H9 (cell line): ENCODE measurements at regions not wholly inside any gene's neighbourhood (a gene's known extent, or its start where the extent isn't known, plus 50 kb on each side); places are given as distances from the start of the nearest gene placed in this dataset.

Source experiments
- DNase-seq: peaks from one replicate; pipeline ENCODE4 v3.0.0-alpha.2; 2017
- H2AFZ ChIP-seq: one replicate; pipeline ENCODE4 v1.6.1; 2013; ENCODE audit warnings: mild to moderate bottlenecking, low read length, control low read depth, moderate library complexity
- H2AK5ac ChIP-seq: 2 replicates; pipeline ENCODE4 v1.6.1; 2013; ENCODE audit warnings: low read length, control low read depth, mixed read lengths; ENCODE audit not compliant: insufficient read length
- H2BK120ac ChIP-seq: one replicate; pipeline ENCODE4 v1.6.1; 2013; ENCODE audit warnings: low read depth, mild to moderate bottlenecking, low read length, control low read depth, inconsistent platforms; ENCODE audit not compliant: poor library complexity, severe bottlenecking
- H2BK12ac ChIP-seq: 2 replicates; pipeline ENCODE4 v1.6.1; 2013; ENCODE audit warnings: low read length, control low read depth, mixed read lengths, low read depth; ENCODE audit not compliant: insufficient read length
- H2BK15ac ChIP-seq: 2 replicates; pipeline ENCODE4 v1.6.1; 2013; ENCODE audit warnings: low read depth, low read length, control low read depth
- H2BK20ac ChIP-seq: one replicate; pipeline ENCODE4 v1.6.1; 2013; ENCODE audit warnings: low read depth, mild to moderate bottlenecking, low read length, control low read depth, inconsistent platforms; ENCODE audit not compliant: poor library complexity, severe bottlenecking
- H2BK5ac ChIP-seq: 2 replicates; pipeline ENCODE4 v1.6.1; 2013; ENCODE audit warnings: low read length, control low read depth, mixed read lengths; ENCODE audit not compliant: insufficient read length
- H3K14ac ChIP-seq: 2 replicates; pipeline ENCODE4 v1.6.1; 2013; ENCODE audit warnings: low read length, control low read depth; ENCODE audit not compliant: insufficient read depth
- H3K18ac ChIP-seq: 2 replicates; pipeline ENCODE4 v1.6.1; 2013; ENCODE audit warnings: low read depth, mild to moderate bottlenecking, mixed read lengths, low read length, control low read depth; ENCODE audit not compliant: insufficient read length
- H3K23ac ChIP-seq: 2 replicates; pipeline ENCODE4 v1.6.1; 2013; ENCODE audit warnings: low read length, control low read depth, mixed read lengths, low read depth; ENCODE audit not compliant: insufficient read length
- H3K23me2 ChIP-seq: 2 replicates; pipeline ENCODE4 v1.6.1; 2013; ENCODE audit warnings: low read depth, mild to moderate bottlenecking, mixed read lengths, low read length, control low read depth; ENCODE audit not compliant: insufficient read length, poor library complexity, severe bottlenecking
- H3K27ac ChIP-seq: 2 replicates; pipeline ENCODE4 v1.5.1; 2013; ENCODE audit warnings: low read length, control low read depth, mixed read lengths, low read depth; ENCODE audit not compliant: insufficient read length
- H3K27me3 ChIP-seq: 2 replicates; pipeline ENCODE4 v1.6.1; 2013; ENCODE audit warnings: low read length, control low read depth, inconsistent platforms; ENCODE audit not compliant: insufficient read depth
- H3K4ac ChIP-seq: 2 replicates; pipeline ENCODE4 v1.6.1; 2013; ENCODE audit warnings: low read depth, mild to moderate bottlenecking, control low read depth, inconsistent platforms, low read length, moderate library complexity
- H3K4me1 ChIP-seq: 2 replicates; pipeline ENCODE4 v1.6.1; 2013; ENCODE audit warnings: low read length, control low read depth, inconsistent platforms; ENCODE audit not compliant: insufficient read depth
- H3K4me2 ChIP-seq: 2 replicates; pipeline ENCODE4 v1.6.1; 2013; ENCODE audit warnings: low read length, control low read depth, mixed read lengths; ENCODE audit not compliant: insufficient read length, insufficient read depth
- H3K56ac ChIP-seq: 2 replicates; pipeline ENCODE4 v1.6.1; 2013; ENCODE audit warnings: low read depth, mild to moderate bottlenecking, mixed read lengths, low read length, control low read depth; ENCODE audit not compliant: insufficient read length
- H3K79me1 ChIP-seq: 2 replicates; pipeline ENCODE4 v1.6.1; 2013; ENCODE audit warnings: low read depth, mild to moderate bottlenecking, moderate library complexity, low read length, control low read depth, inconsistent platforms; ENCODE audit not compliant: insufficient read depth, poor library complexity, severe bottlenecking
- H3K79me2 ChIP-seq: 2 replicates; pipeline ENCODE4 v1.6.1; 2013; ENCODE audit warnings: low read length, control low read depth, inconsistent platforms; ENCODE audit not compliant: insufficient read depth
- H3K9ac ChIP-seq: 2 replicates; pipeline ENCODE4 v1.6.1; 2013; ENCODE audit warnings: low read length, control low read depth, mixed read lengths; ENCODE audit not compliant: insufficient read length; ENCODE audit errors: extremely low read depth
- H3K9me3 ChIP-seq: one replicate; pipeline ENCODE4 v1.6.1; 2013; ENCODE audit warnings: low read depth, low read length, inconsistent platforms; ENCODE audit not compliant: control insufficient read depth
- H3T11ph ChIP-seq: one replicate; pipeline ENCODE4 v1.6.1; 2013; ENCODE audit warnings: mild to moderate bottlenecking, low read length, control low read depth, inconsistent platforms
- H4K20me1 ChIP-seq: one replicate; pipeline ENCODE4 v1.6.1; 2013; ENCODE audit not compliant: control insufficient read depth, insufficient read length, insufficient read depth
- H4K5ac ChIP-seq: 2 replicates; pipeline ENCODE4 v1.6.1; 2013; ENCODE audit warnings: low read depth, mild to moderate bottlenecking, mixed read lengths, low read length, control low read depth; ENCODE audit not compliant: insufficient read length
- H4K8ac ChIP-seq: replicated peaks from 2 replicates; pipeline ENCODE4 v1.6.1; 2013; ENCODE audit warnings: low read length, control low read depth, mixed read lengths, low read depth; ENCODE audit not compliant: insufficient read length
- H4K91ac ChIP-seq: 2 replicates; pipeline ENCODE4 v1.6.1; 2013; ENCODE audit warnings: low read depth, mild to moderate bottlenecking, moderate library complexity, mixed read lengths, low read length, control low read depth; ENCODE audit not compliant: insufficient read length
- H3K27ac Mint-ChIP-seq, 3 experiments: 2 replicates in 2 of 3; 3 replicates in 1 of 3; pipeline ENCODE4 v1.8.0; 2020 to 2021; ENCODE audit warnings: mixed read lengths in 3 of 3, mild to moderate bottlenecking in 1 of 3, moderate library complexity in 1 of 3
- H3K27me3 Mint-ChIP-seq: 2 replicates; pipeline ENCODE4 v1.8.0; 2021; ENCODE audit warnings: low read depth, mild to moderate bottlenecking, moderate library complexity, mixed read lengths
- H3K36me3 Mint-ChIP-seq, 3 experiments: 2 replicates in 2 of 3; 3 replicates in 1 of 3; pipeline ENCODE4 v1.8.0; 2020 to 2021; ENCODE audit warnings: low read depth in 3 of 3, mixed read lengths in 3 of 3; ENCODE audit not compliant: insufficient read depth in 1 of 3
- H3K4me1 Mint-ChIP-seq, 2 experiments: 2 replicates each; pipeline ENCODE4 v1.8.0; 2020; ENCODE audit warnings: mixed read lengths in 2 of 2
- H3K4me3 Mint-ChIP-seq, 2 experiments: 2 replicates in 1 of 2; 3 replicates in 1 of 2; pipeline ENCODE4 v1.8.0; 2020 to 2021; ENCODE audit warnings: mild to moderate bottlenecking in 2 of 2, mixed read lengths in 2 of 2, moderate library complexity in 1 of 2
- H3K9me3 Mint-ChIP-seq, 2 experiments: 2 replicates in 1 of 2; 3 replicates in 1 of 2; pipeline ENCODE4 v1.8.0; 2020; ENCODE audit warnings: mild to moderate bottlenecking in 2 of 2, mixed read lengths in 2 of 2, moderate library complexity in 1 of 2
- CTCF ChIP-seq: fragments of 200-600 bp; sonication (generic); conservative IDR thresholded peaks from 3 replicates; pipeline ENCODE4 v1.8.0; 2021; ENCODE audit warnings: antibody characterized with exemption, mild to moderate bottlenecking
- WGBS: extraction: QIAGEN DNeasy Blood & Tissue Kit; methylation state at CpG from one replicate; pipeline ENCODE4 v1.1.7; 2013; ENCODE audit warnings: missing lambda C conversion rate, low lambda C conversion rate, mixed read lengths; ENCODE audit not compliant: insufficient read length; ENCODE audit errors: extremely low coverage; 5-methylcytosine and 5-hydroxymethylcytosine counted together

- Histone ChIP-seq H3K4me1 (peaks cover 9% of the 10 kb centered on the region; the same call in 1 of the 2 replicates), H2AK5ac (no peak overlapping the region), H2AFZ (no peak overlapping the region), H3K27ac (no peak overlapping the region), H3K9me3 (no peaks in the 10 kb centered on the region), H3K79me1 (no peaks in the 10 kb centered on the region), H3K56ac (no peak overlapping the region), H4K91ac (no peak overlapping the region), H4K8ac (no peak overlapping the region), H3T11ph (no peak overlapping the region), H4K5ac (no peak overlapping the region), H3K79me2 (no peaks in the 10 kb centered on the region), H4K20me1 (no peaks in the 10 kb centered on the region), H2BK15ac (no peak overlapping the region), H3K18ac (no peak overlapping the region), H2BK5ac (no peak overlapping the region), H3K23ac (no peak overlapping the region), H3K4me2 (no peak overlapping the region), H3K4ac (no peak overlapping the region), H3K27me3 (no peaks in the 10 kb centered on the region), H3K23me2 (no peaks in the 10 kb centered on the region), H3K9ac (no peak overlapping the region), H2BK20ac (no peak overlapping the region), H3K14ac (no peak overlapping the region), H2BK12ac (no peak overlapping the region), H2BK120ac (no peak overlapping the region)
- Mint-ChIP-seq H3K27me3 (peaks cover 4% of the 10 kb centered on the region; the same call in 1 of the 2 replicates), H3K4me3 (no peak overlapping the region), H3K4me1 (peaks cover 24 to 25% of the 10 kb centered on the region in 2 experiments), H3K9me3 (peaks cover 21 to 23% of the 10 kb centered on the region in 2 experiments), H3K36me3 (peaks cover 0 to 17% (median 7%) of the 10 kb centered on the region in 3 experiments; a peak in 4 of 7 replicates), H3K27ac (no peak overlapping the region)
- no peak for TF ChIP-seq CTCF
- DNase-seq = no peak
- WGBS = no CpG with 5 or more reads among the region's 6 CpGs
Observed at GRCh38 chr21:38631206-38631605, 132.9 kb upstream of the ERG start.
